Right renal cortex interstitium (tissue), 3 donors: ENCODE measurements at regions not wholly inside any gene's neighbourhood (a gene's known extent, or its start where the extent isn't known, plus 50 kb on each side); places are given as distances from the start of the nearest gene placed in this dataset.
A peak's percentile ranks its signal among the peaks of the same experiment; 100 is the strongest.
"Not testable (repeated sequence)": the region's sequence is repeated elsewhere in the genome, so short reads cannot be mapped to it uniquely, and the experiment has no call there.

Experiments used
- DNase-seq, 3 donors: peaks; one replicate each; pipeline ENCODE4 v3.0.0-alpha.2; 2013; ENCODE audit warnings: low read depth in 3 of 3, low spot score in 2 of 3

DNA sequence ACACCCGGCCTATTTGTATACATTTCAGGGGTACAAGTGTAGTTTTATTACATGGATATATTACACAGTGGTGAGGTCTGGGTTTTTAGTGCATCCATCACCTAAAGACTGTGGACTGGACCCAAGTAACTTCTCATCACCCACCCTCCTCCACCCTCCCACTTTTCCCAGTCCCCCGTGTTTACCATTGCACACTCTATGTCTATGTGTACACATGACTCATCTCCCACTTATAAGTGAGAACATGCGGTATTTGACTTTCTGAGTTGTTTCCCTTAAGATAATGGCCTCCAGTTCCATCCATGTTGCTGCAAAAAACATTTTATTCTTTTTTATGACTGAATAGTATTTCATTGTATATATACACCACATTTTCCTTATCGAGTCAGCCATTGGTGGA, 98.9 kb upstream of the WAC start:
- no peak for DNase-seq

DNA sequence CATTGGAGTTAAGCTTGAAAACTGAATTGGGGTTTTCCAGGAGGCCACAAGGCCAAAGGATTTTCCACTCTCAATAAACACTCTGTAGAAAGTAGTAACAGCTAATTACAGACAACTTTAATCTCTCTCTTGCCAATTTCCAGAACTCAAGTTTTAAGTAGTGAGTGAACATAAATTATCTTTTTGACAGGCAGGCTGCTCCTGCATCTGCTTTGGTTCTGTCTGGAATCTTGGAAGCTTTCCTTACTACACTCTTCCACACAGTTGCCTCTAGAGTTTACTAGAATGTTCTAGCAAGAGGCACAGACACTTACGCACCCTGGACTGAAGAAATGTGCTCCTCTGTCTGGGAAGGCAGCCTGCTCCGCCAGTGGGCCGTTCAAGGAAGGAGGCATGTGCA, 90.5 kb upstream of the WAC start:
- no peak for DNase-seq

DNA sequence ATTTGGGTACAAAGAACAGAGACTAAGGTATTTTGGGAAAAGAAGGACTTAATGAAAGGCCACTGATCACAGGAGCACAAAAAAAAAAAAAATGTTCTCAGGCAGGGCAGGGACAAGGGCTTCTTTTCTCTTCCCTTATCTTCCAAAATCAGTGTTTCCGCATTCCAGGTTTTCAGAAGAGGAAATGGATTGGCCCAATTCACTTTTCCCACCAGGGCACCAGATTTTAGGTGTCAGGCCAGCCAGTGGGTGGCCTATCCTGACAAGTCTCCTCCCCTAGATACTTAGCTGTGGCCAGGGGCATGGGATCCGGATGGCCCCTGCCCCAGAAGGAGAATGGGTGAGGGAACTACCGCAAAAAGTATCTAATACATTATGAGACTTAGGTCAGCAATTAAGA, 88.9 kb upstream of the WAC start:
- no peak for DNase-seq

GRCh38 chr10:28445516-28445915, 87.4 kb upstream of the WAC start:
- peak in 1 of 3 donors; percentile 21 for DNase-seq

GRCh38 chr10:28449382-28449781, 83.5 kb upstream of the WAC start:
- DNase-seq: no peak

DNA sequence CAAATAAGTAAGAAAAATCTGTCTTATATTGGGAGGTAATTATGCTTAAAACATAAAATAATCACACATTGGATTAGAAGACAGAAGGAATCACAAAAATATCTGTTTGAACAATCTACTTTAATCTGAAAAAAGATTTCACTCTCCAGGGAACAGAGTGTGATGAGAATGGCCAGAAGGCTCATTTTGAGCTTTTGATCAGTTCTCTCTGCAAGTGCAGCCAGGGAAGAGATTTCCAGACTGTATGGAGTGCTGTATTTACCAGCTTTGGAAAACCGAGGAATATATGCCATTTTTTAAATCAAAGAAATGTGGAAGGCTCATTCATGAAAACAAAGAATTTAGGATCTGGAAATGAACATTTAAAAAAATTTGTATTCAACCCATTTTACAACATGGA, 83.0 kb upstream of the WAC start:
- no peak for DNase-seq

- DNase-seq: no peak
These were observed 79.0 kb upstream of the WAC start for GRCh38 chr10:28453926-28454325.

DNA sequence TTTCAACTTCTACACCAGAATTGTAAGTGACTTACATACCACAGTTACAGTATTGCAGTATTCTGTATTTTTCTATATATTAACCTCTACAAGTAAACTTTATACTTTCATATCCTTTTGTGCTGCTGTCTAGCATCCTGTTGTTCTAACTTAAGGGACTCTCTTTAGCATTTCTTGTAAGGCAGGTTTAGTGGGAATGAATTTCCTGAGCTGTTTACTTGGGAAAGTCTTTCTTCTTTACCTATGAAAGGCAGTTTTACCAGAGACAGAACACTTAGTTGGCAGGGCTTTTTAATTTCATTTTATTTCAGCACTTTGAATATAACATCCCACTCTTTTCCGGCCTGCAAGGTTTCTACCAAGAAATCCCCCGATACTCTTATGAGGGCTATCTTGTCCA, 75.8 kb upstream of the WAC start:
- DNase-seq: no peak

GRCh38 chr10:28457873-28458272, 75.0 kb upstream of the WAC start:
- DNase-seq: not testable (repeated sequence)

GRCh38 chr10:28459453-28460144, 73.3 kb upstream of the WAC start:
- DNase-seq: no peak

GRCh38 chr10:28463141-28463540, 69.8 kb upstream of the WAC start:
- no peak for DNase-seq

GRCh38 chr10:28463676-28464395, 69.1 kb upstream of the WAC start:
- DNase-seq: no peak

- DNase-seq: no peak
These were observed 65.3 kb upstream of the WAC start for GRCh38 chr10:28467615-28468014.

GRCh38 chr10:28468707-28469483, 64.0 kb upstream of the WAC start:
- no peak for DNase-seq

GRCh38 chr10:28470873-28471651, 61.9 kb upstream of the WAC start:
- no peak for DNase-seq

- DNase-seq: no peak
These were observed 61.3 kb upstream of the WAC start for GRCh38 chr10:28471652-28472050.

DNA sequence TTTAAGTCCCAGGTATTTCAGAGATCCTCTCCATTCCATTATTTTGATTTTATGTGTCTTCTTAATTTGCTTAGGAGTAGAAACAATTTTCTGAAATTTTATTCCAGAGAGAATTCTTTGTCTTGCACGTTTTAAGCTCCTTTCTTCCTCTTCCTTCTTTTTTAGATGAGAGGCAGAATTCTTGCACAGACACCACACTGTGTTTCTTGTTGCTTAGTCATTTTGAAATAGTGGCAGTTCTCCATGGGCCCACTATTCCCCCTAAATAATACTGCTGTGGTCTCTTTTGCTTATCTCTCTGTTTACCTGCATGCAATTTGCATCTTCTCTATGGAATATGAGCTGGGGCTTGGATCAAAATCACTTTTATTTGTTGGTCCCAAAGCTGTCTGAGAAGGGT, 54.3 kb upstream of the WAC start:
- DNase-seq: no peak

GRCh38 chr10:28479425-28479865, 53.5 kb upstream of the WAC start:
- no peak for DNase-seq

GRCh38 chr10:28479927-28480627, 52.8 kb upstream of the WAC start:
- DNase-seq: no peak

GRCh38 chr10:28480628-28480965, 52.3 kb upstream of the WAC start:
- DNase-seq: no peak
